Retinal pigment epithelial cell (primary cell): ENCODE measurements at regions not wholly inside any gene's neighbourhood (a gene's known extent, or its start where the extent isn't known, plus 50 kb on each side); places are given as distances from the start of the nearest gene placed in this dataset.
"Not testable (repeated sequence)": the region's sequence is repeated elsewhere in the genome, so short reads cannot be mapped to it uniquely, and the experiment has no call there.

ENCODE experiments used
- DNase-seq: peaks from one replicate; pipeline ENCODE4 v3.0.0-alpha.2; 2010; ENCODE audit warnings: low read depth
- H3K4me3 ChIP-seq: 2 replicates; pipeline ENCODE4 v1.5.1; 2011; ENCODE audit warnings: mild to moderate bottlenecking, low read length, control low read depth, moderate library complexity
- CTCF ChIP-seq: conservative IDR thresholded peaks from 2 replicates; pipeline ENCODE4 v1.5.1; 2011; ENCODE audit warnings: low read depth, low read length, control low read depth, inconsistent platforms

GRCh38 chr11:44368886-44369285 lies 58.9 kb upstream of the ALX4 start:
- DNase-seq, result no peak
- no peak for TF ChIP-seq CTCF

GRCh38 chr11:44371042-44371441 lies 61.1 kb upstream of the ALX4 start:
- DNase-seq, H3K4me3 ChIP-seq: not testable (repeated sequence)

More at GRCh38 chr11:44368886-44369285, 58.9 kb upstream of the ALX4 start:
- H3K4me3 ChIP-seq, result no peak overlapping the region

DNA sequence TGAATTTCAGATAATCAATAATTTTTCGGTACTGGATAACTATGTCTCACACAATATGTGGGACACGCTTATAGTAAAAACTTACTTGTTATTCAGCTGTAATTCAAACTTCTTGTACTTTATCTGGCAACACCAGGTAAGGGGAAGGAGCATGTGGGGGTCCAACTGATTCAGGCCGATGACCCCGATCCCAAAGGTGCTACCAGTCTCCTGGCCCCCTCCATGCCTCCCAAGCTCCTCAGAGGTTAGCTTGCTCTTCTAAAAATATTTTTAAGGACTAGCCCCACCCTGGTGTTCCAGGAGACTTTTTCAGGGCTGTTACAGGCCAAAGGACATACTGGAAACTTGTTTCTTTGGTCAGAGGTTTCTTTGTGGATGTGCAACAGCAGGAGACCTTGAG lies 61.8 kb upstream of the ALX4 start:
- TF ChIP-seq CTCF, result no peak
- DNase-seq, result no peak
- H3K4me3 ChIP-seq, result no peak overlapping the region

DNA sequence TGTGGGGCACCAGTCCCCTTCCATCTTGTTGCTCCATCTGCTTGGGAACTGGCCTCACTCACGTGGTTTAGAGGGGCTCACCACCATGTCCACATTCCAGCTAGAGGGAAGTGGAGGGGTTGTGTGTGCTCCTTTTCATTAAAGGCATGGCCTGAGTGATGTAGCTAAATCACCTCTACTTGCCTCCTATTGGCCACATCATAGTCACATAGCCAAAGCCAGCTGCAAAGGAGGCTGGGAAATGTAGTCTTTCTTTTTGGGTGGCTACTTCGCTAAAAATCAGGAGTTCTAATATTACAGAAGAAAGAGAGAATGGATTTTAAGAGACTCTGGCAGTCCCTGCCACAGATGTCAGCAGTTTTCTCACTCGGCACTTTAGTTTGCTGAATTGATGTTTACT lies 63.0 kb upstream of the ALX4 start:
- TF ChIP-seq CTCF, result no peak
- no peak for DNase-seq

DNA sequence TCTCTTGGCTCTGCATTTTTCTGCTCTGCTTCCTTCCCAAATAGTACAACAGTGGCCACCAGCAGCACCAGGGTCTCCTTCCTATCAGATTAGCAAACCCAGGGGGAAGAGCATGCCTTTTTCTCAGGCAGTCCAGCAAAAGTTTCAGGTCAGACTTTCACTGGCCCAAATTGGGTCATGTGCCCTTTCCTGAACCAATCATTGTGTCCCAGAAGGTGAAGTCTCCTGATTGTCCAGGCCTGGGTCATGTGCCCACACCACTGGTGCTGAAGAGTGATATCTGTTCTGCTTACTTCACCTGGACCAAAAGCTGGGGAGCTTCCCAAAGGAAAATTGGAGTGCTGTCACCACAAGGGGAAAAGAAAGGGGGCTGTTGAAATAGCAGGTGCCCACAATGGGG lies 64.1 kb upstream of the ALX4 start:
- no peak overlapping the region for H3K4me3 ChIP-seq
- no peak for DNase-seq
- no peak for TF ChIP-seq CTCF

More for the DNA sequence above, 63.0 kb upstream of the ALX4 start:
- no peak overlapping the region for H3K4me3 ChIP-seq

GRCh38 chr11:44376423-44376822 lies 66.5 kb upstream of the ALX4 start:
- no peak overlapping the region for H3K4me3 ChIP-seq
- TF ChIP-seq CTCF, result no peak
- no peak for DNase-seq

GRCh38 chr11:44377121-44377520 lies 67.2 kb upstream of the ALX4 start:
- DNase-seq, result no peak
- H3K4me3 ChIP-seq, result no peak overlapping the region
- TF ChIP-seq CTCF, result no peak

GRCh38 chr11:44377914-44378321 lies 68.0 kb upstream of the ALX4 start:
- no peak for DNase-seq
- H3K4me3 ChIP-seq, result no peak overlapping the region
- TF ChIP-seq CTCF, result no peak
